PC-3 (cell line): ENCODE measurements at regions not wholly inside any gene's neighbourhood (a gene's known extent, or its start where the extent isn't known, plus 50 kb on each side); places are given as distances from the start of the nearest gene placed in this dataset.

ENCODE experiments used
- ATAC-seq: fragments of 200-7000 bp; cut with Tn5 transposase; 2 replicates; pipeline ENCODE4 v1.9.1; 2020; ENCODE audit warnings: mild to moderate bottlenecking, moderate library complexity
- BruUV-seq: library from RNA; stranded (reverse); fragments of 400-500 nt; replicated peaks from 2 replicates; lab custom pipeline; 2021; lab: Mats Ljungman, UMichigan
- CTCF ChIA-PET: fragments of 300-600 bp; sonication (Branson Sonifier 250); formaldehyde crosslinking; loops from one replicate; lab custom pipeline; 2022; ENCODE audit warnings: antibody characterized with exemption; lab: Charles Lee
- POLR2A ChIA-PET: fragments of 300-600 bp; sonication (Branson Sonifier 250); formaldehyde crosslinking; loops from one replicate; lab custom pipeline; 2022; ENCODE audit warnings: antibody characterized with exemption; ENCODE audit not compliant: unreplicated experiment; lab: Charles Lee
- DNase-seq: peaks from one replicate; pipeline ENCODE4 v3.0.0-alpha.2; 2015
- H2AFZ ChIP-seq: fragments of 300-600 bp; sonication (generic); 2 replicates; pipeline ENCODE4 v1.6.0; 2016; ENCODE audit warnings: antibody characterized with exemption, low read length
- H3F3A ChIP-seq: fragments of 300-600 bp; sonication (generic); one replicate; pipeline ENCODE4 v1.6.0; 2017; ENCODE audit warnings: antibody characterized with exemption, low read length, control low read depth, mild to moderate bottlenecking; ENCODE audit not compliant: unreplicated experiment
- H3K27ac ChIP-seq: fragments of 300-600 bp; sonication (generic); 2 replicates; pipeline ENCODE4 v1.5.1; 2016; ENCODE audit warnings: mild to moderate bottlenecking, low read length
- H3K27me3 ChIP-seq: fragments of 300-600 bp; sonication (generic); 2 replicates; pipeline ENCODE4 v1.6.1; 2016; ENCODE audit warnings: low read length, mixed read lengths
- H3K36me3 ChIP-seq: fragments of 300-600 bp; sonication (generic); 2 replicates; pipeline ENCODE4 v1.6.1; 2016; ENCODE audit warnings: low read depth, mixed run types, low read length, mixed read lengths
- H3K4me1 ChIP-seq: fragments of 300-600 bp; sonication (generic); 2 replicates; pipeline ENCODE4 v1.5.1; 2016; ENCODE audit warnings: low read length; ENCODE audit not compliant: insufficient read depth
- H3K4me2 ChIP-seq: fragments of 300-600 bp; sonication (generic); 2 replicates; pipeline ENCODE4 v1.6.0; 2016; ENCODE audit warnings: low read length
- H3K4me3 ChIP-seq: fragments of 300-600 bp; sonication (generic); 2 replicates; pipeline ENCODE4 v1.5.1; 2016; ENCODE audit warnings: mild to moderate bottlenecking, low read length, mixed read lengths
- H3K79me2 ChIP-seq: fragments of 300-600 bp; sonication (generic); 2 replicates; pipeline ENCODE4 v1.6.1; 2017; ENCODE audit warnings: low read length, mixed read lengths
- H3K9ac ChIP-seq: fragments of 300-600 bp; sonication (generic); 2 replicates; pipeline ENCODE4 v1.6.0; 2016; ENCODE audit warnings: mild to moderate bottlenecking, low read length
- H3K9me2 ChIP-seq: fragments of 300-600 bp; sonication (generic); replicated peaks from 2 replicates; pipeline ENCODE4 v1.6.1; 2016; ENCODE audit warnings: mixed run types, low read length, mixed read lengths
- H3K9me3 ChIP-seq: fragments of 300-600 bp; sonication (generic); 2 replicates; pipeline ENCODE4 v1.6.1; 2016; ENCODE audit warnings: low read length, mixed read lengths
- H4K20me1 ChIP-seq: fragments of 300-600 bp; sonication (generic); 2 replicates; pipeline ENCODE4 v1.6.1; 2016; ENCODE audit warnings: low read length, mixed read lengths
- CTCF ChIP-seq: fragments of 300-600 bp; sonication (generic); conservative IDR thresholded peaks from 2 replicates; pipeline ENCODE4 v1.5.1; 2017; ENCODE audit warnings: antibody characterized with exemption, low read depth, mild to moderate bottlenecking, low read length
- EZH2 ChIP-seq: fragments of 300-600 bp; sonication (generic); IDR thresholded peaks from one replicate; pipeline ENCODE4 v1.6.1; 2017; ENCODE audit warnings: antibody characterized with exemption, mild to moderate bottlenecking, low read length; ENCODE audit not compliant: unreplicated experiment
- EZH2phosphoT487 ChIP-seq: fragments of 300-600 bp; sonication (generic); IDR thresholded peaks from 2 replicates; pipeline ENCODE4 v1.6.1; 2018; ENCODE audit warnings: mild to moderate bottlenecking, antibody characterized with exemption, low read length, borderline replicate concordance
- intact Hi-C: fragments of 100-400 bp; cut with micrococcal nuclease; formaldehyde crosslinking; loops from 2 replicates; pipeline ENCODE4 v1.9.0; 2023

DNA sequence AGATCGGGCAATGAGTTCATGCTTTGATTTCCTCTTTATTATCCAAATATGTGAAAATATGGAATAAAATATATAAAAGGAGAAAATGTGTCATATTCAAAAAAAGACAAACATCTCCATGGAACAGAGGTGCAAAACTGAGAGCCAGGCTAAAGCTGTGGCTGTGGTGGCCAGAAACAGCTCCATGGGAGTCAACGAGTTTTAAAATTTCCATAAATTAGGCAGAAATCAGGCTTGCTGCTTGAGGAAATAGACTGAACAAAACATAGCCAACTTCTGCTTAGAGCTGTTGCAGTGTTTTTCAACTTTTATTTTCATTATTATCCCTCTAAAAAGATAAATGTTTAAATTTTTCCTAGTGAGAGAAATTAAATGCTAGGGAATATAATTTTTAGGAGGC is 110.8 kb upstream of the SLC30A5 start:
- POLR2A ChIA-PET, result no interaction called here
- BruUV-seq, result no TSS peak

GRCh38 chr5:68983959-68984358 is 109.9 kb upstream of the SLC30A5 start:
- Histone ChIP-seq H3K4me3 (no peak overlapping the region), H3K27me3 (peaks cover 5% of the 10 kb centered on the region; the same call in 1 of the 2 replicates), H3K9me3 (no peaks in the 10 kb centered on the region), H3K9ac (no peak overlapping the region), H3K79me2 (no peaks in the 10 kb centered on the region), H3K27ac (no peak overlapping the region), H3K4me2 (no peak overlapping the region), H2AFZ (no peak overlapping the region), H3K4me1 (no peaks in the 10 kb centered on the region), H3K9me2 (no peaks in the 10 kb centered on the region), H3F3A (no peaks in the 10 kb centered on the region), H4K20me1 (no peaks in the 10 kb centered on the region), H3K36me3 (no peaks in the 10 kb centered on the region)
- no TSS peak for BruUV-seq
- DNase-seq (no peak), ATAC-seq (no peak)
- no peak for TF ChIP-seq EZH2phosphoT487
- TF ChIP-seq EZH2, result no peak
- no peak for TF ChIP-seq CTCF
- ChIA-PET POLR2A (no interaction called here), CTCF (no interaction called here)
- intact Hi-C loops, result no loop called here

More for the DNA sequence above, 110.8 kb upstream of the SLC30A5 start:
- Histone ChIP-seq H3K4me3 (no peak overlapping the region), H4K20me1 (no peaks in the 10 kb centered on the region), H3K36me3 (no peaks in the 10 kb centered on the region), H3K4me2 (no peak overlapping the region), H3F3A (no peaks in the 10 kb centered on the region), H3K4me1 (no peaks in the 10 kb centered on the region), H3K9me2 (no peaks in the 10 kb centered on the region), H3K9ac (no peak overlapping the region), H3K27me3 (0 out of 2 replicates have a peak, but pooled peaks cover 5% of the 10 kb centered on the region), H3K27ac (no peak overlapping the region), H3K79me2 (no peaks in the 10 kb centered on the region), H3K9me3 (no peaks in the 10 kb centered on the region), H2AFZ (no peak overlapping the region)
- TF ChIP-seq EZH2phosphoT487, result no peak
- TF ChIP-seq CTCF, result no peak
- no peak for TF ChIP-seq EZH2
- DNase-seq, result no peak
- CTCF ChIA-PET, result no interaction called here
- intact Hi-C loops, result no loop called here
- no peak for ATAC-seq

GRCh38 chr5:68991279-68992084 is 102.3 kb upstream of the SLC30A5 start:
- Histone ChIP-seq H4K20me1 (no peaks in the 10 kb centered on the region), H3K9me2 (no peaks in the 10 kb centered on the region), H3K9me3 (no peaks in the 10 kb centered on the region), H3K4me2 (no peak overlapping the region), H2AFZ (no peak overlapping the region), H3K36me3 (no peaks in the 10 kb centered on the region), H3K4me1 (no peaks in the 10 kb centered on the region), H3K9ac (no peak overlapping the region), H3K4me3 (no peak overlapping the region), H3F3A (no peaks in the 10 kb centered on the region), H3K27me3 (peaks cover 7% of the 10 kb centered on the region), H3K79me2 (no peaks in the 10 kb centered on the region), H3K27ac (no peak overlapping the region)
- ChIA-PET CTCF (no interaction called here), POLR2A (no interaction called here)
- intact Hi-C loops, result no loop called here
- DNase-seq, result no peak
- no TSS peak for BruUV-seq
- ATAC-seq, result no peak
- TF ChIP-seq EZH2phosphoT487 (no peak), EZH2 (no peak), CTCF (no peak)
